Transverse colon (tissue), 4 donors: ENCODE measurements at regions not wholly inside any gene's neighbourhood (a gene's known extent, or its start where the extent isn't known, plus 50 kb on each side); places are given as distances from the start of the nearest gene placed in this dataset.

Source experiments
- POLR2AphosphoS5 ChIP-seq, 3 donors: sonication (generic); formaldehyde crosslinking; IDR thresholded peaks; one replicate each; pipeline ENCODE4 v1.6.1; 2016; ENCODE audit warnings: antibody characterized with exemption in 3 of 3
- TF ChIP-seq, protein P1 (sequence below), 5 experiments: fragments of 200-600 bp in 3 of 5; fragments of 450-650 bp in 2 of 5; sonication (generic) in 3 of 5; IDR thresholded peaks; 1 replicate in 2 of 5; 2 replicates in 3 of 5; pipeline ENCODE4 v1.5.1; 2016 to 2017; ENCODE audit warnings: antibody characterized with exemption in 5 of 5, inconsistent platforms in 3 of 5, mild to moderate bottlenecking in 2 of 5, moderate library complexity in 1 of 5

GRCh38 chr1:195328102-195328501 is 1280.1 kb downstream of the KCNT2 start:
- TF ChIP-seq, protein P1, sequence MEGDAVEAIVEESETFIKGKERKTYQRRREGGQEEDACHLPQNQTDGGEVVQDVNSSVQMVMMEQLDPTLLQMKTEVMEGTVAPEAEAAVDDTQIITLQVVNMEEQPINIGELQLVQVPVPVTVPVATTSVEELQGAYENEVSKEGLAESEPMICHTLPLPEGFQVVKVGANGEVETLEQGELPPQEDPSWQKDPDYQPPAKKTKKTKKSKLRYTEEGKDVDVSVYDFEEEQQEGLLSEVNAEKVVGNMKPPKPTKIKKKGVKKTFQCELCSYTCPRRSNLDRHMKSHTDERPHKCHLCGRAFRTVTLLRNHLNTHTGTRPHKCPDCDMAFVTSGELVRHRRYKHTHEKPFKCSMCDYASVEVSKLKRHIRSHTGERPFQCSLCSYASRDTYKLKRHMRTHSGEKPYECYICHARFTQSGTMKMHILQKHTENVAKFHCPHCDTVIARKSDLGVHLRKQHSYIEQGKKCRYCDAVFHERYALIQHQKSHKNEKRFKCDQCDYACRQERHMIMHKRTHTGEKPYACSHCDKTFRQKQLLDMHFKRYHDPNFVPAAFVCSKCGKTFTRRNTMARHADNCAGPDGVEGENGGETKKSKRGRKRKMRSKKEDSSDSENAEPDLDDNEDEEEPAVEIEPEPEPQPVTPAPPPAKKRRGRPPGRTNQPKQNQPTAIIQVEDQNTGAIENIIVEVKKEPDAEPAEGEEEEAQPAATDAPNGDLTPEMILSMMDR (IDR thresholded peaks at IDR 0.05): no peak
- no peak for TF ChIP-seq POLR2AphosphoS5 (IDR thresholded peaks at IDR 0.05)
